H9 (cell line): ENCODE measurements at regions not wholly inside any gene's neighbourhood (a gene's known extent, or its start where the extent isn't known, plus 50 kb on each side); places are given as distances from the start of the nearest gene placed in this dataset.

Experiments
- DNase-seq: peaks from one replicate; pipeline ENCODE4 v3.0.0-alpha.2; 2017
- H2AFZ ChIP-seq: one replicate; pipeline ENCODE4 v1.6.1; 2013; ENCODE audit warnings: mild to moderate bottlenecking, low read length, control low read depth, moderate library complexity
- H2AK5ac ChIP-seq: 2 replicates; pipeline ENCODE4 v1.6.1; 2013; ENCODE audit warnings: low read length, control low read depth, mixed read lengths; ENCODE audit not compliant: insufficient read length
- H2BK120ac ChIP-seq: one replicate; pipeline ENCODE4 v1.6.1; 2013; ENCODE audit warnings: low read depth, mild to moderate bottlenecking, low read length, control low read depth, inconsistent platforms; ENCODE audit not compliant: poor library complexity, severe bottlenecking
- H2BK12ac ChIP-seq: 2 replicates; pipeline ENCODE4 v1.6.1; 2013; ENCODE audit warnings: low read length, control low read depth, mixed read lengths, low read depth; ENCODE audit not compliant: insufficient read length
- H2BK15ac ChIP-seq: 2 replicates; pipeline ENCODE4 v1.6.1; 2013; ENCODE audit warnings: low read depth, low read length, control low read depth
- H2BK20ac ChIP-seq: one replicate; pipeline ENCODE4 v1.6.1; 2013; ENCODE audit warnings: low read depth, mild to moderate bottlenecking, low read length, control low read depth, inconsistent platforms; ENCODE audit not compliant: poor library complexity, severe bottlenecking
- H2BK5ac ChIP-seq: 2 replicates; pipeline ENCODE4 v1.6.1; 2013; ENCODE audit warnings: low read length, control low read depth, mixed read lengths; ENCODE audit not compliant: insufficient read length
- H3K14ac ChIP-seq: 2 replicates; pipeline ENCODE4 v1.6.1; 2013; ENCODE audit warnings: low read length, control low read depth; ENCODE audit not compliant: insufficient read depth
- H3K18ac ChIP-seq: 2 replicates; pipeline ENCODE4 v1.6.1; 2013; ENCODE audit warnings: low read depth, mild to moderate bottlenecking, mixed read lengths, low read length, control low read depth; ENCODE audit not compliant: insufficient read length
- H3K23ac ChIP-seq: 2 replicates; pipeline ENCODE4 v1.6.1; 2013; ENCODE audit warnings: low read length, control low read depth, mixed read lengths, low read depth; ENCODE audit not compliant: insufficient read length
- H3K23me2 ChIP-seq: 2 replicates; pipeline ENCODE4 v1.6.1; 2013; ENCODE audit warnings: low read depth, mild to moderate bottlenecking, mixed read lengths, low read length, control low read depth; ENCODE audit not compliant: insufficient read length, poor library complexity, severe bottlenecking
- H3K27ac ChIP-seq: 2 replicates; pipeline ENCODE4 v1.5.1; 2013; ENCODE audit warnings: low read length, control low read depth, mixed read lengths, low read depth; ENCODE audit not compliant: insufficient read length
- H3K27me3 ChIP-seq: 2 replicates; pipeline ENCODE4 v1.6.1; 2013; ENCODE audit warnings: low read length, control low read depth, inconsistent platforms; ENCODE audit not compliant: insufficient read depth
- H3K4ac ChIP-seq: 2 replicates; pipeline ENCODE4 v1.6.1; 2013; ENCODE audit warnings: low read depth, mild to moderate bottlenecking, control low read depth, inconsistent platforms, low read length, moderate library complexity
- H3K4me1 ChIP-seq: 2 replicates; pipeline ENCODE4 v1.6.1; 2013; ENCODE audit warnings: low read length, control low read depth, inconsistent platforms; ENCODE audit not compliant: insufficient read depth
- H3K4me2 ChIP-seq: 2 replicates; pipeline ENCODE4 v1.6.1; 2013; ENCODE audit warnings: low read length, control low read depth, mixed read lengths; ENCODE audit not compliant: insufficient read length, insufficient read depth
- H3K56ac ChIP-seq: 2 replicates; pipeline ENCODE4 v1.6.1; 2013; ENCODE audit warnings: low read depth, mild to moderate bottlenecking, mixed read lengths, low read length, control low read depth; ENCODE audit not compliant: insufficient read length
- H3K79me1 ChIP-seq: 2 replicates; pipeline ENCODE4 v1.6.1; 2013; ENCODE audit warnings: low read depth, mild to moderate bottlenecking, moderate library complexity, low read length, control low read depth, inconsistent platforms; ENCODE audit not compliant: insufficient read depth, poor library complexity, severe bottlenecking
- H3K79me2 ChIP-seq: 2 replicates; pipeline ENCODE4 v1.6.1; 2013; ENCODE audit warnings: low read length, control low read depth, inconsistent platforms; ENCODE audit not compliant: insufficient read depth
- H3K9ac ChIP-seq: 2 replicates; pipeline ENCODE4 v1.6.1; 2013; ENCODE audit warnings: low read length, control low read depth, mixed read lengths; ENCODE audit not compliant: insufficient read length; ENCODE audit errors: extremely low read depth
- H3K9me3 ChIP-seq: one replicate; pipeline ENCODE4 v1.6.1; 2013; ENCODE audit warnings: low read depth, low read length, inconsistent platforms; ENCODE audit not compliant: control insufficient read depth
- H3T11ph ChIP-seq: one replicate; pipeline ENCODE4 v1.6.1; 2013; ENCODE audit warnings: mild to moderate bottlenecking, low read length, control low read depth, inconsistent platforms
- H4K20me1 ChIP-seq: one replicate; pipeline ENCODE4 v1.6.1; 2013; ENCODE audit not compliant: control insufficient read depth, insufficient read length, insufficient read depth
- H4K5ac ChIP-seq: 2 replicates; pipeline ENCODE4 v1.6.1; 2013; ENCODE audit warnings: low read depth, mild to moderate bottlenecking, mixed read lengths, low read length, control low read depth; ENCODE audit not compliant: insufficient read length
- H4K8ac ChIP-seq: replicated peaks from 2 replicates; pipeline ENCODE4 v1.6.1; 2013; ENCODE audit warnings: low read length, control low read depth, mixed read lengths, low read depth; ENCODE audit not compliant: insufficient read length
- H4K91ac ChIP-seq: 2 replicates; pipeline ENCODE4 v1.6.1; 2013; ENCODE audit warnings: low read depth, mild to moderate bottlenecking, moderate library complexity, mixed read lengths, low read length, control low read depth; ENCODE audit not compliant: insufficient read length
- H3K27ac Mint-ChIP-seq, 3 experiments: 2 replicates in 2 of 3; 3 replicates in 1 of 3; pipeline ENCODE4 v1.8.0; 2020 to 2021; ENCODE audit warnings: mixed read lengths in 3 of 3, mild to moderate bottlenecking in 1 of 3, moderate library complexity in 1 of 3
- H3K27me3 Mint-ChIP-seq: 2 replicates; pipeline ENCODE4 v1.8.0; 2021; ENCODE audit warnings: low read depth, mild to moderate bottlenecking, moderate library complexity, mixed read lengths
- H3K36me3 Mint-ChIP-seq, 3 experiments: 2 replicates in 2 of 3; 3 replicates in 1 of 3; pipeline ENCODE4 v1.8.0; 2020 to 2021; ENCODE audit warnings: low read depth in 3 of 3, mixed read lengths in 3 of 3; ENCODE audit not compliant: insufficient read depth in 1 of 3
- H3K4me1 Mint-ChIP-seq, 2 experiments: 2 replicates each; pipeline ENCODE4 v1.8.0; 2020; ENCODE audit warnings: mixed read lengths in 2 of 2
- H3K4me3 Mint-ChIP-seq, 2 experiments: 2 replicates in 1 of 2; 3 replicates in 1 of 2; pipeline ENCODE4 v1.8.0; 2020 to 2021; ENCODE audit warnings: mild to moderate bottlenecking in 2 of 2, mixed read lengths in 2 of 2, moderate library complexity in 1 of 2
- H3K9me3 Mint-ChIP-seq, 2 experiments: 2 replicates in 1 of 2; 3 replicates in 1 of 2; pipeline ENCODE4 v1.8.0; 2020; ENCODE audit warnings: mild to moderate bottlenecking in 2 of 2, mixed read lengths in 2 of 2, moderate library complexity in 1 of 2
- CTCF ChIP-seq: fragments of 200-600 bp; sonication (generic); conservative IDR thresholded peaks from 3 replicates; pipeline ENCODE4 v1.8.0; 2021; ENCODE audit warnings: antibody characterized with exemption, mild to moderate bottlenecking

GRCh38 chr16:60091071-60091470 is 1357.0 kb upstream of the GOT2 start:
- H2BK12ac ChIP-seq: no peak overlapping the region
- no peak overlapping the region for H4K5ac ChIP-seq
- H2BK15ac ChIP-seq: no peak overlapping the region
- no peak overlapping the region for H2AK5ac ChIP-seq
- no peak overlapping the region for H3K27ac Mint-ChIP-seq
- no peak overlapping the region for H2BK5ac ChIP-seq
- H2AFZ ChIP-seq: no peak overlapping the region
- no peak overlapping the region for H2BK20ac ChIP-seq
- no peak overlapping the region for H3T11ph ChIP-seq
- no peak overlapping the region for H3K23ac ChIP-seq
- H3K27me3 Mint-ChIP-seq: no peaks in the 10 kb centered on the region
- no peaks in the 10 kb centered on the region for H3K23me2 ChIP-seq
- no peak for DNase-seq
- H3K56ac ChIP-seq: no peak overlapping the region
- H3K4me1 Mint-ChIP-seq: no peaks in the 10 kb centered on the region
- no peak overlapping the region for H4K91ac ChIP-seq
- H3K18ac ChIP-seq: no peak overlapping the region
- H3K79me2 ChIP-seq: no peaks in the 10 kb centered on the region
- peaks cover 7 to 11% (median 11%) of the 10 kb centered on the region in 3 experiments; a peak in 6 of 7 replicates for H3K36me3 Mint-ChIP-seq
- H3K9ac ChIP-seq: no peak overlapping the region
- no peaks in the 10 kb centered on the region for H3K4me1 ChIP-seq
- no peak overlapping the region for H3K4me2 ChIP-seq
- H3K79me1 ChIP-seq: no peaks in the 10 kb centered on the region
- H4K8ac ChIP-seq: no peak overlapping the region
- H3K4ac ChIP-seq: no peak overlapping the region
- no peaks in the 10 kb centered on the region for H3K27me3 ChIP-seq
- H4K20me1 ChIP-seq: no peaks in the 10 kb centered on the region
- H3K27ac ChIP-seq: no peak overlapping the region
- no peak overlapping the region for H2BK120ac ChIP-seq
- peaks cover 7 to 11% of the 10 kb centered on the region in 2 experiments for H3K9me3 Mint-ChIP-seq
- H3K9me3 ChIP-seq: no peaks in the 10 kb centered on the region
- no peak for TF ChIP-seq CTCF
- H3K4me3 Mint-ChIP-seq: no peak overlapping the region
- no peak overlapping the region for H3K14ac ChIP-seq
